B cell (primary cell): ENCODE measurements at regions not wholly inside any gene's neighbourhood (a gene's known extent, or its start where the extent isn't known, plus 50 kb on each side); places are given as distances from the start of the nearest gene placed in this dataset.

Source experiments
- ATAC-seq: fragments of 200-7000 bp; cut with Tn5 transposase; one replicate; pipeline ENCODE4 v1.10.0; 2021; ENCODE audit warnings: low read depth, mild to moderate bottlenecking, moderate number of reproducible peaks, moderate library complexity
- CTCF ChIA-PET: fragments of 350-600 bp; sonication (Branson Sonifier 250); formaldehyde crosslinking; loops from one replicate; lab custom pipeline; 2021; ENCODE audit warnings: antibody characterized with exemption, inconsistent platforms; lab: Charles Lee
- POLR2A ChIA-PET: fragments of 350-600 bp; sonication (Branson Sonifier 250); formaldehyde crosslinking; loops from one replicate; lab custom pipeline; 2021; ENCODE audit warnings: antibody characterized with exemption; lab: Charles Lee
- DNase-seq: peaks from one replicate; pipeline ENCODE4 v3.0.0; 2013
- H2AFZ ChIP-seq: 2 replicates; pipeline ENCODE4 v1.6.1; 2012; ENCODE audit warnings: mild to moderate bottlenecking, low read depth, low read length; ENCODE audit not compliant: insufficient read depth, poor library complexity, severe bottlenecking
- H3K27ac ChIP-seq, 2 donors: 1 replicate in 1 of 2; 2 replicates in 1 of 2; pipeline ENCODE4 v1.5.1; 2012 to 2013; ENCODE audit warnings: low read length in 2 of 2, mild to moderate bottlenecking in 2 of 2, moderate library complexity in 1 of 2
- H3K27me3 ChIP-seq, 4 experiments: fragments of 200-600 bp in 1 of 4; sonication (generic) in 1 of 4; replicated peaks in 1 of 4; 1 replicate in 2 of 4; 2 replicates in 2 of 4; pipeline versions ENCODE4 v1.6.1 to v1.7.0; 2013 to 2016; ENCODE audit warnings: low read length in 3 of 4, mild to moderate bottlenecking in 2 of 4, mixed read lengths in 1 of 4, moderate library complexity in 1 of 4; ENCODE audit not compliant: insufficient read depth in 4 of 4, control insufficient read depth in 3 of 4; ENCODE audit errors: control extremely low read depth in 1 of 4
- H3K36me3 ChIP-seq, 2 experiments: replicated peaks in 1 of 2; 1 replicate in 1 of 2; 2 replicates in 1 of 2; pipeline versions ENCODE4 v1.6.1 to v1.7.1; 2013; ENCODE audit warnings: low read length in 1 of 2; ENCODE audit not compliant: insufficient read depth in 2 of 2, control insufficient read depth in 1 of 2; ENCODE audit errors: control extremely low read depth in 1 of 2, extremely low read depth in 1 of 2
- H3K4me1 ChIP-seq, 2 donors: fragments of 200-600 bp in 1 of 2; sonication (generic) in 1 of 2; 1 replicate in 1 of 2; 2 replicates in 1 of 2; pipeline versions ENCODE4 v1.5.1 to v1.6.1; 2013 to 2017; ENCODE audit warnings: low read length in 2 of 2; ENCODE audit not compliant: control insufficient read depth in 2 of 2, insufficient read depth in 2 of 2
- H3K4me2 ChIP-seq: replicated peaks from 2 replicates; pipeline ENCODE3; 2012; ENCODE audit warnings: mild to moderate bottlenecking, low read depth, low read length; ENCODE audit not compliant: poor library complexity, severe bottlenecking
- H3K4me3 ChIP-seq, 5 experiments: fragments of 200-600 bp in 1 of 5; sonication (generic) in 1 of 5; 1 replicate in 3 of 5; 2 replicates in 2 of 5; pipeline versions ENCODE4 v1.5.1 to v1.7.0; 2011 to 2016; ENCODE audit warnings: low read length in 4 of 5, mild to moderate bottlenecking in 4 of 5, low read depth in 2 of 5, control low read depth in 1 of 5, moderate library complexity in 1 of 5; ENCODE audit not compliant: insufficient read depth in 1 of 5; ENCODE audit errors: control extremely low read depth in 1 of 5, extremely low read depth in 1 of 5
- H3K79me2 ChIP-seq: fragments of 200-600 bp; sonication (generic); one replicate; pipeline ENCODE4 v1.6.0; 2016; ENCODE audit warnings: low read length; ENCODE audit not compliant: control insufficient read depth, insufficient read depth
- H3K9ac ChIP-seq: fragments of 200-600 bp; sonication (generic); 2 replicates; pipeline ENCODE4 v1.6.1; 2017; ENCODE audit warnings: mild to moderate bottlenecking, low read length, moderate library complexity
- H3K9me3 ChIP-seq, 3 donors: one replicate each; pipeline versions ENCODE4 v1.6.1 to v1.7.1; 2013; ENCODE audit warnings: low read length in 2 of 3; ENCODE audit not compliant: control insufficient read depth in 2 of 3, insufficient read depth in 1 of 3; ENCODE audit errors: control extremely low read depth in 1 of 3
- H4K20me1 ChIP-seq: 2 replicates; pipeline ENCODE4 v1.6.0; 2012; ENCODE audit warnings: mild to moderate bottlenecking, low read length; ENCODE audit not compliant: insufficient read depth, control insufficient read depth, poor library complexity, severe bottlenecking
- H3K27ac Mint-ChIP-seq: one replicate; pipeline ENCODE4 v1.8.0; 2021; ENCODE audit warnings: mixed read lengths
- H3K27me3 Mint-ChIP-seq: one replicate; pipeline ENCODE4 v1.8.0; 2021; ENCODE audit warnings: mixed read lengths
- H3K4me1 Mint-ChIP-seq: one replicate; pipeline ENCODE4 v1.8.0; 2021; ENCODE audit warnings: mixed read lengths
- H3K4me3 Mint-ChIP-seq: one replicate; pipeline ENCODE4 v1.8.0; 2021; ENCODE audit warnings: mixed read lengths
- H3K9me3 Mint-ChIP-seq: one replicate; pipeline ENCODE4 v1.8.0; 2022; ENCODE audit warnings: mixed read lengths; ENCODE audit not compliant: insufficient read depth
- CTCF ChIP-seq: fragments of 200-600 bp; IDR thresholded peaks from one replicate; pipeline ENCODE4 v1.8.0; 2022; ENCODE audit warnings: antibody characterized with exemption, mild to moderate bottlenecking
- EZH2 ChIP-seq: IDR thresholded peaks from 2 replicates; pipeline ENCODE4 v1.6.1; 2012; ENCODE audit warnings: borderline replicate concordance, low read depth, mild to moderate bottlenecking, moderate library complexity, low read length; ENCODE audit not compliant: insufficient read depth, poor library complexity, severe bottlenecking
- WGBS: methylation state at CpG from one replicate; pipeline ENCODE4 v1.1.5; 2013; ENCODE audit warnings: missing lambda C conversion rate; ENCODE audit not compliant: insufficient coverage; 5-methylcytosine and 5-hydroxymethylcytosine counted together
- intact Hi-C: fragments of 100-400 bp; cut with micrococcal nuclease; formaldehyde crosslinking; loops from one replicate; pipeline ENCODE4 v1.10.0; 2022

GRCh38 chr11:42244376-42244775 is 784.9 kb upstream of the LRRC4C start:
- CTCF ChIA-PET: no interaction called here

GRCh38 chr11:42249401-42249800 is 789.9 kb upstream of the LRRC4C start:
- H3K27me3 ChIP-seq: no peaks in the 10 kb centered on the region
- H2AFZ ChIP-seq: no peak overlapping the region
- H3K4me1 ChIP-seq: no peaks in the 10 kb centered on the region
- H3K4me3 ChIP-seq: no peak overlapping the region
- no peak overlapping the region for H3K4me2 ChIP-seq
- Mint-ChIP-seq H3K4me3 (no peak overlapping the region), H3K27me3 (no peaks in the 10 kb centered on the region), H3K27ac (no peak overlapping the region), H3K9me3 (peaks cover 4% of the 10 kb centered on the region), H3K4me1 (peaks cover 4% of the 10 kb centered on the region)
- WGBS: no CpG with 5 or more reads among the region's 4 CpGs
- intact Hi-C loops: no loop called here
- H4K20me1 ChIP-seq: no peaks in the 10 kb centered on the region
- H3K36me3 ChIP-seq: no peaks in the 10 kb centered on the region
- TF ChIP-seq EZH2 (no peak), CTCF (no peak)
- no peak for DNase-seq
- ChIA-PET POLR2A (no interaction called here), CTCF (no interaction called here)
- H3K9me3 ChIP-seq: peaks cover 0 to 1% (median 0%) of the 10 kb centered on the region in 3 donors
- H3K27ac ChIP-seq: no peak overlapping the region
- ATAC-seq: no peak
- no peak overlapping the region for H3K9ac ChIP-seq
- H3K79me2 ChIP-seq: no peaks in the 10 kb centered on the region

More at GRCh38 chr11:42244376-42244775, 784.9 kb upstream of the LRRC4C start:
- Mint-ChIP-seq H3K27ac (no peak overlapping the region), H3K4me3 (no peak overlapping the region), H3K9me3 (peaks cover 4% of the 10 kb centered on the region), H3K27me3 (no peaks in the 10 kb centered on the region), H3K4me1 (no peaks in the 10 kb centered on the region)
- no peak for DNase-seq
- H3K9ac ChIP-seq: no peak overlapping the region
- WGBS: 100% methylated on average over 1 of the region's 1 CpG
- no peak overlapping the region for H3K4me2 ChIP-seq
- POLR2A ChIA-PET: no interaction called here
- H3K9me3 ChIP-seq: peaks cover 0 to 1% (median 0%) of the 10 kb centered on the region in 3 donors
- TF ChIP-seq EZH2 (no peak), CTCF (no peak)
- H3K79me2 ChIP-seq: no peaks in the 10 kb centered on the region
- intact Hi-C loops: no loop called here
- no peak overlapping the region for H2AFZ ChIP-seq
- no peak overlapping the region for H3K4me3 ChIP-seq
- H3K4me1 ChIP-seq: no peaks in the 10 kb centered on the region
- ATAC-seq: no peak
- H4K20me1 ChIP-seq: no peaks in the 10 kb centered on the region
- H3K36me3 ChIP-seq: no peaks in the 10 kb centered on the region
- no peak overlapping the region for H3K27ac ChIP-seq
- H3K27me3 ChIP-seq: no peaks in the 10 kb centered on the region
